Kidney (tissue), 13 donors: ENCODE measurements at regions not wholly inside any gene's neighbourhood (a gene's known extent, or its start where the extent isn't known, plus 50 kb on each side); places are given as distances from the start of the nearest gene placed in this dataset.

Experiments
- DNase-seq, 5 donors: peaks; one replicate each; pipeline ENCODE4 v3.0.0-alpha.2; 2013 to 2020
- FAIRE-seq: peaks from 2 replicates; lab custom pipeline; 2012; peaks lifted over from hg19 to GRCh38; lab: Jason Lieb, UNC
- H3K27ac ChIP-seq, 2 donors: one replicate each; pipeline ENCODE4 v1.7.0; 2013; ENCODE audit warnings: low read depth in 2 of 2, low read length in 2 of 2, inconsistent platforms in 1 of 2
- H3K27me3 ChIP-seq: one replicate; pipeline ENCODE4 v1.7.1; 2013; ENCODE audit warnings: low read length, inconsistent platforms; ENCODE audit not compliant: control insufficient read depth, insufficient read depth
- H3K36me3 ChIP-seq, 3 donors: one replicate each; pipeline versions ENCODE4 v1.7.0 to v1.7.1; 2013; ENCODE audit warnings: low read length in 3 of 3, control low read depth in 1 of 3, inconsistent platforms in 1 of 3; ENCODE audit not compliant: insufficient read depth in 3 of 3, control insufficient read depth in 2 of 3
- H3K4me1 ChIP-seq, 3 donors: one replicate each; pipeline versions ENCODE4 v1.7.0 to v1.7.1; 2013; ENCODE audit warnings: low read length in 3 of 3, inconsistent platforms in 1 of 3, low read depth in 1 of 3; ENCODE audit not compliant: control insufficient read depth in 2 of 3, insufficient read depth in 2 of 3
- H3K4me3 ChIP-seq, 3 donors: one replicate each; pipeline versions ENCODE4 v1.7.0 to v1.8.1; 2013; ENCODE audit warnings: low read length in 3 of 3, control low read depth in 1 of 3, inconsistent platforms in 1 of 3
- H3K9ac ChIP-seq, 3 donors: one replicate each; pipeline versions ENCODE4 v1.7.0 to v1.7.1; 2013; ENCODE audit warnings: low read length in 3 of 3, control low read depth in 1 of 3, inconsistent platforms in 1 of 3
- H3K9me3 ChIP-seq, 3 donors: one replicate each; pipeline versions ENCODE4 v1.7.0 to v1.7.1; 2013; ENCODE audit warnings: low read length in 3 of 3, control low read depth in 1 of 3, inconsistent platforms in 1 of 3; ENCODE audit not compliant: control insufficient read depth in 2 of 3, insufficient read depth in 1 of 3
- CTCF ChIP-seq: IDR thresholded peaks from 3 replicates; pipeline ENCODE4 v1.5.1; 2012; ENCODE audit warnings: mild to moderate bottlenecking, moderate library complexity, borderline replicate concordance; ENCODE audit not compliant: insufficient read depth; ENCODE audit errors: extremely low read depth
- intact Hi-C: fragments of 100-400 bp; cut with DNase I; formaldehyde crosslinking; loops from one replicate; pipeline ENCODE4 v1.11.1; 2022
- donor health status: control.
- donor health status: control.
- donor health status: control.
- donor health status: control.
- donor health status: control.
- donor health status: DM: yes; HTN: yes; CAD: no.
- donor health status: Normal renal cell carcinoma (clear cell type).

- H3K9me3 ChIP-seq: no peaks in the 10 kb centered on the region
- DNase-seq (no peak), FAIRE-seq (no peak)
- H3K9ac ChIP-seq: no peak overlapping the region
- H3K4me3 ChIP-seq: no peak overlapping the region
- H3K36me3 ChIP-seq: no peaks in the 10 kb centered on the region
- no peak overlapping the region for H3K27ac ChIP-seq
- no peaks in the 10 kb centered on the region for H3K27me3 ChIP-seq
- H3K4me1 ChIP-seq: peaks cover 4 to 28% (median 22%) of the 10 kb centered on the region in 3 donors
- intact Hi-C loops: no loop called here
- TF ChIP-seq CTCF: no peak
These were observed 297.6 kb upstream of the PITRM1 start for GRCh38 chr10:3470191-3470590.

- Histone ChIP-seq H3K4me3 (no peak overlapping the region), H3K9me3 (no peaks in the 10 kb centered on the region), H3K27ac (peak overlapping the region; percentile 0 to 92), H3K4me1 (peaks cover 4 to 28% (median 24%) of the 10 kb centered on the region in 3 donors), H3K9ac (no peak overlapping the region), H3K27me3 (no peaks in the 10 kb centered on the region), H3K36me3 (no peaks in the 10 kb centered on the region)
- FAIRE-seq (no peak), DNase-seq (no peak)
- intact Hi-C loops: no loop called here
- TF ChIP-seq CTCF: no peak
These were observed 297.0 kb upstream of the PITRM1 start for GRCh38 chr10:3469639-3470020.

DNA sequence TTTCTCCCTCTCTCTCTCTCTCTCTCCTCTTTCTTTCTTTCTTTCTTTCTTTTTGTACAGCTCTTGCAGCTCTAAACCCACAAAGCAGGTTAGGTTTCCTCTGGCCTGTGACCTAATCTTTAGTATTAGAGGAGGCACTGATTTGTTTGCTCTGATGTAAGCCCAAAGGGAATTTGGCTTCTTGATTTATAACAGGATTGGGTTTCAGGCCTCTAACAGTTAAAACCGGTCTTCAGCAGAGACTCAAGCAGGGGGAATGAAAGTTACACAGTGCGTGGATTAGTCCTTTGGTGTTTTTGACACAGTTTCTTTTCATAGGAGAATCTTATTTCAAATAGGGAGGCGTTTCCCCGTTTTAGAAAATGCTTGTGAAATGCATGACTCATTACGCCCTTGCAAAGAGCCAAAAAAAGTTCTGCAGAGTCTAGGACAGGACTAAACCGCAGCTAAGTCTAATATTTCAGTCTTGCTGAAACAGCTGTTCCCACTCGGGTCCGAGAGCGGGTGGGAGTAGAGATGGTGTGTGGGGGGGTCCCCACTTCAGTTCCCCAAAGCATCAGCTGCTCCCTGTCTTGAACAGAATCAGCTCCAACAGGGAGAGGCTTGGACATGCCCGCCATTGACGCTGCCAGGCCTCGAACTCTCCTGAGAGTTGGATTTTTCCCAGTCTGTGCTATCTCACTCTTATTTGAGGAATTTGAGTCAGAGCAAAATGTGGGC is 296.5 kb upstream of the PITRM1 start:
- Histone ChIP-seq H3K4me1 (peaks cover 4 to 28% (median 24%) of the 10 kb centered on the region in 3 donors), H3K4me3 (no peak overlapping the region), H3K9me3 (no peaks in the 10 kb centered on the region), H3K27me3 (no peaks in the 10 kb centered on the region), H3K27ac (peak overlapping the region; percentile 0 to 92), H3K9ac (no peak overlapping the region), H3K36me3 (no peaks in the 10 kb centered on the region)
- intact Hi-C loops: no loop called here
- DNase-seq (peak in 4 of 5 donors; percentile 67 to 92 (median 79)), FAIRE-seq (no peak)
- TF ChIP-seq CTCF: no peak
